Skeletal muscle tissue (tissue), 3 donors: ENCODE measurements at regions not wholly inside any gene's neighbourhood (a gene's known extent, or its start where the extent isn't known, plus 50 kb on each side); places are given as distances from the start of the nearest gene placed in this dataset.
"Not testable (repeated sequence)": the region's sequence is repeated elsewhere in the genome, so short reads cannot be mapped to it uniquely, and the experiment has no call there.

Source experiments
- H3K27ac ChIP-seq: one replicate; pipeline ENCODE4 v1.7.0; 2013; ENCODE audit warnings: mild to moderate bottlenecking, low read depth, low read length, inconsistent platforms
- H3K27me3 ChIP-seq, 3 donors: one replicate each; pipeline ENCODE4 v1.7.0; 2013; ENCODE audit warnings: low read length in 3 of 3; ENCODE audit not compliant: control insufficient read depth in 3 of 3, insufficient read depth in 3 of 3
- H3K36me3 ChIP-seq, 3 donors: one replicate each; pipeline ENCODE4 v1.7.0; 2013; ENCODE audit warnings: low read length in 3 of 3; ENCODE audit not compliant: control insufficient read depth in 3 of 3, insufficient read depth in 3 of 3
- H3K4me1 ChIP-seq, 3 donors: one replicate each; pipeline ENCODE4 v1.7.0; 2013; ENCODE audit warnings: low read length in 3 of 3, mild to moderate bottlenecking in 3 of 3; ENCODE audit not compliant: control insufficient read depth in 3 of 3, insufficient read depth in 3 of 3
- H3K4me3 ChIP-seq, 3 donors: one replicate each; pipeline ENCODE4 v1.7.0; 2013; ENCODE audit warnings: low read length in 3 of 3
- H3K9ac ChIP-seq, 3 donors: one replicate each; pipeline ENCODE4 v1.7.0; 2013; ENCODE audit warnings: low read length in 3 of 3, mild to moderate bottlenecking in 3 of 3, moderate library complexity in 2 of 3, low read depth in 1 of 3
- H3K9me3 ChIP-seq, 3 donors: one replicate each; pipeline ENCODE4 v1.7.0; 2013; ENCODE audit warnings: low read length in 3 of 3; ENCODE audit not compliant: control insufficient read depth in 3 of 3
- donor health status: Osteomylitis.

GRCh38 chr4:154135576-154135975, 346.7 kb upstream of the SFRP2 start:
- H3K27ac ChIP-seq, result no peak overlapping the region
- H3K4me1 ChIP-seq, result no peaks in the 10 kb centered on the region
- H3K4me3 ChIP-seq, result no peak overlapping the region
- H3K9ac ChIP-seq, result no peak overlapping the region
- no peaks in the 10 kb centered on the region for H3K27me3 ChIP-seq
- no peaks in the 10 kb centered on the region for H3K9me3 ChIP-seq
- no peaks in the 10 kb centered on the region for H3K36me3 ChIP-seq

- Histone ChIP-seq H3K36me3 (no peaks in the 10 kb centered on the region), H3K9me3 (no peaks in the 10 kb centered on the region), H3K4me1 (no peaks in the 10 kb centered on the region), H3K4me3 (no peak overlapping the region), H3K9ac (no peak overlapping the region), H3K27me3 (no peaks in the 10 kb centered on the region), H3K27ac (no peak overlapping the region)
Measured at GRCh38 chr4:154132406-154132805, 343.5 kb upstream of the SFRP2 start.

DNA sequence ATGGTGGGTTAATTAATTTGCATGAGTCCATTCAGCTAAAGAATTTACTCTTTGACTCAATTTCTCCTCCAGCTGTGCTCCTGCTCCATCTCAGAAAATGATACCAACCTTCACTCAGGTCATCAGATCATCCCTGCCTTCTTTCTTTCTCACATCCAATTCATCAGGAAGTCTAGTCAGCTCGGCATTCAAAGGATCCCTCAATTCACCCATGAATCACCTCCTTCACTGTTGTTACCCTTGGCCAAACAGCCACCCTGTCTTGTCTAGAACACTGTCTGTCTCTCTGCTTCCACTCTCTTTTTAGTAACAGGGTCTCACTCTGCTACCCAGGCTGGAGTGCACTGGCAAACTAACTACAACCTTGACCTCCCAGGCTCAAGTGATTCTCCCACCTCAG, 337.4 kb upstream of the SFRP2 start:
- no peak overlapping the region for H3K27ac ChIP-seq
- H3K4me1 ChIP-seq, result no peaks in the 10 kb centered on the region
- H3K9ac ChIP-seq, result no peak overlapping the region
- no peaks in the 10 kb centered on the region for H3K27me3 ChIP-seq
- H3K9me3 ChIP-seq, result no peaks in the 10 kb centered on the region
- H3K4me3 ChIP-seq, result no peak overlapping the region
- H3K36me3 ChIP-seq, result no peaks in the 10 kb centered on the region

DNA sequence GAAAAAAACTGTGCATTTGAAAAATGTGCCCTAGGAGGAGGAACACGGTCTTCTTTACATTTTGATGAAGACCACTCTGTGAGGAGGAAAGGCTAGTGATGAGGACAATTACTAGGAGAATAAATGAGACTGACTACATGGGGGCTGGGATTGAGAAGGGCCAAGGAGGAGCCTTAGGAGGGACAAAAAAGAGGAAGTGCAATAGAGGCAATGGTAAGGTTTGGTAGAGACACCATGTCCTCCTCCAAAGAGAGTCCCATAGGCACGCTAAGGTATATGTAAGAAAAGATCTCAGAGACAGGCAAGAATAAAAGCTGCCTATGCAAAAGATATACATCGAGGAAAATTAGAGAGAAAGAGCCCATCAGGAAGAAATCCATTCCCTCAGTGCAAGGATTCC, 336.5 kb upstream of the SFRP2 start:
- H3K27ac ChIP-seq, result no peak overlapping the region
- H3K36me3 ChIP-seq, result no peaks in the 10 kb centered on the region
- no peak overlapping the region for H3K4me3 ChIP-seq
- no peak overlapping the region for H3K9ac ChIP-seq
- H3K4me1 ChIP-seq, result no peaks in the 10 kb centered on the region
- H3K9me3 ChIP-seq, result no peaks in the 10 kb centered on the region
- H3K27me3 ChIP-seq, result no peaks in the 10 kb centered on the region

GRCh38 chr4:154124539-154125255, 335.8 kb upstream of the SFRP2 start:
- Histone ChIP-seq H3K9ac (no peak overlapping the region), H3K4me1 (no peaks in the 10 kb centered on the region), H3K4me3 (no peak overlapping the region), H3K27me3 (no peaks in the 10 kb centered on the region), H3K36me3 (no peaks in the 10 kb centered on the region), H3K27ac (no peak overlapping the region), H3K9me3 (no peaks in the 10 kb centered on the region)

GRCh38 chr4:154123897-154124296, 335.0 kb upstream of the SFRP2 start:
- H3K27me3 ChIP-seq, result no peaks in the 10 kb centered on the region
- H3K9ac ChIP-seq, result no peak overlapping the region
- no peaks in the 10 kb centered on the region for H3K4me1 ChIP-seq

GRCh38 chr4:154120690-154121345, 331.9 kb upstream of the SFRP2 start:
- Histone ChIP-seq H3K27me3 (no peaks in the 10 kb centered on the region), H3K9ac (no peak overlapping the region), H3K36me3 (no peaks in the 10 kb centered on the region), H3K4me1 (no peaks in the 10 kb centered on the region), H3K27ac (no peak overlapping the region), H3K9me3 (peaks cover 0 to 2% (median 0%) of the 10 kb centered on the region in 3 donors), H3K4me3 (no peak overlapping the region)

More at GRCh38 chr4:154123897-154124296, 335.0 kb upstream of the SFRP2 start:
- no peaks in the 10 kb centered on the region for H3K36me3 ChIP-seq
- H3K4me3 ChIP-seq, result no peak overlapping the region
- no peaks in the 10 kb centered on the region for H3K9me3 ChIP-seq
- H3K27ac ChIP-seq, result no peak overlapping the region

- Histone ChIP-seq H3K4me3 (no peak overlapping the region), H3K27me3 (no peaks in the 10 kb centered on the region), H3K9me3 (peaks cover 0 to 2% (median 0%) of the 10 kb centered on the region in 3 donors), H3K4me1 (no peaks in the 10 kb centered on the region), H3K9ac (no peak overlapping the region), H3K27ac (no peak overlapping the region), H3K36me3 (no peaks in the 10 kb centered on the region)
Measured at GRCh38 chr4:154120006-154120676, 331.3 kb upstream of the SFRP2 start.

GRCh38 chr4:154119317-154119716, 330.4 kb upstream of the SFRP2 start:
- Histone ChIP-seq H3K9ac (no peak overlapping the region), H3K36me3 (no peaks in the 10 kb centered on the region), H3K4me1 (no peaks in the 10 kb centered on the region), H3K4me3 (no peak overlapping the region), H3K27me3 (no peaks in the 10 kb centered on the region), H3K27ac (no peak overlapping the region), H3K9me3 (peaks cover 0 to 2% (median 0%) of the 10 kb centered on the region in 3 donors)

DNA sequence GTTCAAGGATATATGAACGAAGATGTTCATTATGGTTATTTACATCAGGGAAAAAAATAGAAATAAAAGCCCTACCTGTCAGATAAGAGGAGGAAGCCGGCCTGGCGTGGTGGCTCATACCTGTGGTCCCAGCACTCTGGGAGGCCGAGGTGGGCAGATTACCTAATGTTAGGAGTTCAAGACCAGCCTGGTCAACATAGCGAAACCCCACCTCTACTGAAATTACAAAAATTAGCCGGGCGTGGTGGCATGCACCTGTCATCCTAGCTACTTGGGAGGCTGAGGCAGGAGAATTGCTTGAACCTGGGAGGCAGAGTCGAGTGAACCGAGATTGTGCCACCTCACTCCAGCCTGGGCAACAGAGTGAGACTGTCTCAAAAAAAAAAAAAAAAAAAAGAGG, 328.8 kb upstream of the SFRP2 start:
- not testable (repeated sequence) for H3K27me3 ChIP-seq, H3K4me3 ChIP-seq, H3K36me3 ChIP-seq, H3K27ac ChIP-seq, H3K4me1 ChIP-seq, H3K9me3 ChIP-seq, H3K9ac ChIP-seq
